Neural progenitor cell (in vitro differentiated cells): ENCODE measurements at regions not wholly inside any gene's neighbourhood (a gene's known extent, or its start where the extent isn't known, plus 50 kb on each side); places are given as distances from the start of the nearest gene placed in this dataset.

ENCODE experiments used
- CTCF ChIP-seq: fragments of 200-600 bp; sonication (generic); IDR thresholded peaks from 2 replicates; pipeline ENCODE4 v1.5.1; 2017; ENCODE audit warnings: antibody characterized with exemption, mild to moderate bottlenecking
- EZH2 ChIP-seq: fragments of 200-600 bp; sonication (generic); IDR thresholded peaks from 2 replicates; pipeline ENCODE4 v1.6.1; 2017; ENCODE audit warnings: antibody characterized with exemption, mild to moderate bottlenecking, moderate library complexity
- EZH2phosphoT487 ChIP-seq: fragments of 200-600 bp; sonication (generic); IDR thresholded peaks from 2 replicates; pipeline ENCODE4 v1.6.1; 2017; ENCODE audit warnings: antibody characterized with exemption

GRCh38 chr3:182323126-182323700, 470.1 kb upstream of the ATP11B start:
- TF ChIP-seq CTCF (no peak), EZH2phosphoT487 (no peak), EZH2 (no peak)
